ENCODE measurements at regions not wholly inside any gene's neighbourhood (a gene's known extent, or its start where the extent isn't known, plus 50 kb on each side); places are given as distances from the start of the nearest gene placed in this dataset.
"Not testable (repeated sequence)": the region's sequence is repeated elsewhere in the genome, so short reads cannot be mapped to it uniquely, and the experiment has no call there.

DNA sequence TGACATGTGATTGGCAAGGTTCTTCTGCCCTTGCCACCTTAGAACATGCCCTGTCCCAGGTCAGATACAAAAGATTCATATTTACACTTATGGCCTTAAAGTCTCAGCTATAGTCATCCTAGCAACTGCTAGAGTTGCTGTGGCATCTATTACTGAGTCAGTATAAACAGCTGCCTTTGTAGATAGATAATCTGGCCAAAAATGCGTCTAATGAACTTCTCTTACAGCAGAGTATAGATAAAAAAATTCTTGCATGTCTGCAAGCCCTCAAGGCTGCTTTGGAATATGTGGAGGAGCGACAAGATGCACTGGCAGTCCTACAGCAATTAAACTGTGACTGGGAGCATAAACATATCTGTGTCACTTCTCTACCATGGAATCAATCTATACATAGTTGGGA is 1209.7 kb upstream of the PABPC4L start:
- no peak for DNase-seq (ENCODE audit: low read depth in 1 of 2, low spot score in 1 of 2)
- in situ Hi-C loops (cut with HindIII; ENCODE audit: low pct_unique_long_range_greater_than_20kb, low sequenced_read_pairs): no loop called here
- TF ChIP-seq JUND (IDR thresholded peaks at IDR 0.05; ENCODE audit: low read depth): no peak

DNA sequence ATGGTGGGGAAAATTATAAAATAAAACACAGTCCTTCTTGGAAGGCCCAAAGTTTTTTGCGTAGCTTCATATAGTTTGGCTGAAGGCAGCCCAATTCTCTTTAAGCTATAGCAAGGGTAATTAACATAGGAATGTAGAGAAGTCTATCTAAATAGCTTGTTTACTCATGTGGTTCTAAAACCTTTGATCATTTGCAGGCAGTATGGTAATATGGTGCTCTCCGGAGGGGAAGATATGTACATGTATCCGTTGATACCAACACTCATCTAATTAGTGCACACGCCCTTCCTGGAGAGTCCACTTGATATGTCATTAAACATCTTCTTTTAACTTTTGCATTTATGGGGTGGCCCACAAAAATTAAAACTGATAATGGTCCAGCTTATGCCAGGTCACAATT is 1207.7 kb upstream of the PABPC4L start:
- DNase-seq (ENCODE audit: low read depth in 1 of 2, low spot score in 1 of 2); in situ Hi-C loops (cut with HindIII; ENCODE audit: low pct_unique_long_range_greater_than_20kb, low sequenced_read_pairs): not testable (repeated sequence)

DNA sequence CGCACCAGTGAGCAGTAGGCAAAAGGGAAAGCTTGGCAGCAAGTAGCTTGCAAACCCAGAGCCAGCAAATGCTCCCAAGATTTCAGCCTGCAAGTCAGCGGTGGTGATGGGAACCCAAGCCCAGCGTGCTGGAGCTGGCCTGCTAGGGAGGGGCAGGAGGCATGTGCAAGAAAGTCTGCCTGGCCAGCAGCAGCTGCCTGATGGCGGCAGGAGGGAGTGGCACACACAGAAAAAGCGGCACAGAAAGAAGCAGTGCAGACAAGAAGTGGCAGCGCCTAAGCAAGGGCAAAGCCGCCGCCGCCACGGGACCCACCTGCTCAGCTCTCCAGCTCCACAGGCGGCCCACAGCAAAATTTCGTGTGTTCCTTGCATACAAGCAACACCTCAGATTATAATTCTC is 1206.5 kb upstream of the PABPC4L start:
- DNase-seq (ENCODE audit: low read depth in 1 of 2, low spot score in 1 of 2): no peak
- no peak for TF ChIP-seq JUND (IDR thresholded peaks at IDR 0.05; ENCODE audit: low read depth)
- in situ Hi-C loops (cut with HindIII; ENCODE audit: low pct_unique_long_range_greater_than_20kb, low sequenced_read_pairs): no loop called here

DNA sequence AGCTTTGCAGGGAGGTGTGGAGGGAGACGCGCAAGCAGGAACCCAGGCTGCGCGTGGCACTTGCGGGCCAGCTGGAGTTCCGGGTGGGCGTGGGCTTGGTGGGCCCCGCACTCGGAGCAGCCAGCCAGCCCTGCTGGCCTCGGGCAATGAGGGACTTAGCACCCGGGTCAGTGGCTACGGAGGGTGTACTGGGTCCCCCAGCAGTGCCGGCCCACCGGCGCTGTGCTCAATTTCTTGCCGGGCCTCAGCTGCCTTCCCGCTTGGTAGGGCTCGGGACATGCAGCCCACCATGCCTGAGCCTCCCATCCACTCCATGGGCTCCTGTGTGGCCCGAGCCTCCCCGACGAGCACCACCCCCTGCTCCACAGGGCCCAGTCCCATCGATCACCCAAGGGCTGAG is 1205.0 kb upstream of the PABPC4L start:
- in situ Hi-C loops (cut with HindIII; ENCODE audit: low pct_unique_long_range_greater_than_20kb, low sequenced_read_pairs); DNase-seq (ENCODE audit: low read depth in 1 of 2, low spot score in 1 of 2): not testable (repeated sequence)

DNA sequence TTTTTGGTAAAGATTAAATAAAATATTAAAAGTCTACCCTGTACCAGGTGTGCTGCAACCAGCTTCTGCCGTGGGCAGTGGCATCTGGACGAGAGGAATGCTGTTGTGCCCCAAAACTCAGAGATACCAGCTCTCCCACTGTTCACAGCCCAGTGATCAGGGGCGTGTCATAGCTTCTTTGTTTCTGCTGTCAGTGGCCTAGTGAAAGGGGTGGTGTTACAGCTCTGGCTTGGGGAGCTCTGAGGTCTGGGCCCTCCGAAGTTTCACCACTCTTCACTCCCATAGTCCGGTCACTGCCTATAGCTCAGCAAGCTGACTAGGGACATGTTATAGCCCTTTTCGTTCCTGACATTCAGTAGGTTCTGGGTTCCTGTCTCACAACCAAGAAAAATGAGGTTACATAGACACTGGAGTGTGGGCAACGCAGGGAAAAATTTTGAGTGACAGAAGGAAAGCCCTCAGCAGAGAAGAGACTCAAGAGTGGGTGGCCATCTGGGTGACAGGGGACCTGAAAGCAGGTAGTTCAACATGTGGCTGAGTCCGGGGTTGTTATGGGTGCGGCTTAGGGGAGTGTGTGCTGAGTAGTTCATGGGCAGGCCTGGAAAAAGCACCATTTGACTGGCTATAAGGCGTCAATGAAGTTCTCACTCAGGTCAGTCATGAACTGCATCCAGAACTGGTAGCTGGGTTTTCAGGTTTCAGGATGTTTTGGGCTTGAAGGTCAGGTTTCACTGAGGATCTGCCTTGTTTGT is 1184.4 kb upstream of the PABPC4L start:
- TF ChIP-seq JUND (IDR thresholded peaks at IDR 0.05; ENCODE audit: low read depth): no peak
- DNase-seq (ENCODE audit: low read depth in 1 of 2, low spot score in 1 of 2): no peak
- in situ Hi-C loops (cut with HindIII; ENCODE audit: low pct_unique_long_range_greater_than_20kb, low sequenced_read_pairs): no loop called here

DNA sequence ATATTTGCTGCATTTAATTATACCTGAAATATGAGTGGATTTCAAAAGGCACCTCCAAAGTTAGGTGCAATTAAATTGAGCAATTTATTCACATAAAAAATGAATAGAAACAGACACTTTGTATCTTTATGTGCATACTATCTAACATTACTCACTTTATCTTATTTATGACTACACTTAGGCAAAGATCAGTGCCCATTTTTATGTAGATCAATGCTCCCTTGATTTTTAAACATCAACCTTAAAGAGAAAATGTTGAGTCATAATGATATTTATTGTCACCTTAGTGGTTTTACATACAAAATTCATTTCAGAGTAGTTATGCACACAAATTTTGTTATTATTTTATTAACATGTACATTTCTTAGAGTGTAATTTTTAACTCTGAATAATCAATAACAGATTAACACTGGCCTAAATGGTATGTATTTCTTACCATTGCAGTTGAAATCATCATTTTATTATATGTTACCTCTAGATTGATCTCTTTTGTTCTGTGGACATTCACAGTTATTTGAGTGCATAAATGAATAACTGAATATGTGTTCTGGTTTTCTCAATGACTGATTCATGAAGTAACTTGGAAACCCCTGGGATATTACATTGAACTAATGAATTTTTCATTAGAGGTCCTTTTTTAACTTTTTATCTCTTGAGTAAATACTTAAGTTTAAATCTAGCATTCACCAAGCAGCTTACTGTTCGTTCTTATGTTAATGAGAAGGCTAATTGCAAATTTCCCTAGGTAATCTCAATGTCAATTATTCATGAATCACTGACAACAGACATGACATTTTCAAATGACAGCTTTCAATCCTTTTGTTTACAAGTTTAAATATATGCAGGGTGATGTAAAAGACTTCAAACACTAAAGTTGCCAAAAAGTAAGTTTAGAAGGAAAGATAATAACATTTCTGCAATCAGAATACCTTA is 1182.0 kb upstream of the PABPC4L start:
- no peak for DNase-seq (ENCODE audit: low read depth in 1 of 2, low spot score in 1 of 2)
- in situ Hi-C loops (cut with HindIII; ENCODE audit: low pct_unique_long_range_greater_than_20kb, low sequenced_read_pairs): no loop called here

DNA sequence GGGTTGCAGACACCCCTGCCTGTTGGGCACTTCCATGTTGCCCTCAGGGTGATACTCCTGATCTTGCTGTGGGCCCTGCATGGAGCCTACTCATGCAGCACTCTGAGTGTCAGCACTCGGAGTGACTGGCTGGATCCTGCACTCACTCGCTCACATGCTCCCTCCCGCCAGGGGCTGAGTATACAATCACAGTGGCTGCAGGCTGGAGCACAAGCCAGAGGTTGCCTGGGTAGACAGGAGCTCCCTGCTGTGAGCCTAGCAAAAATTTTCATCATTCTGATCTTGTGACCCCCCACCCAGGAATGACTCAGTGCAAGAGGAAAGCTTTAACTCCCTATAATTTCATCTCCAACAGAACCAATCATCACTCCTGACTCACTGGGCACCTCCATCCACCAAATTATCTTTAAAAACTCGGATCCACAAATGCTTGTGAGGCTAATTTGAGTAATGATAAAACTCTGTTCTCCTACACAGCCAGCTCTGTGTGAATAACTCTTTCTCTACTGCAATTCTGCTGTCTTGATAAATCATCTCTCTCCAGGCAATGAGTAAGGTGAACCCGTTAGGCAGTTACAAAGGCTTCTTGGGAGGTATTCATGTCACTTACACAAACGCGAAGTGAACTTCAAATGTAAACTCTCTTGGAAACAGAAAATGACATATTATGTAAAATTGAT is 1180.8 kb upstream of the PABPC4L start:
- in situ Hi-C loops (cut with HindIII; ENCODE audit: low pct_unique_long_range_greater_than_20kb, low sequenced_read_pairs): no loop called here
- TF ChIP-seq JUND (IDR thresholded peaks at IDR 0.05; ENCODE audit: low read depth): no peak
- DNase-seq (ENCODE audit: low read depth in 1 of 2, low spot score in 1 of 2): no peak

More for the DNA sequence above, 1182.0 kb upstream of the PABPC4L start:
- no peak for TF ChIP-seq JUND (IDR thresholded peaks at IDR 0.05; ENCODE audit: low read depth)

DNA sequence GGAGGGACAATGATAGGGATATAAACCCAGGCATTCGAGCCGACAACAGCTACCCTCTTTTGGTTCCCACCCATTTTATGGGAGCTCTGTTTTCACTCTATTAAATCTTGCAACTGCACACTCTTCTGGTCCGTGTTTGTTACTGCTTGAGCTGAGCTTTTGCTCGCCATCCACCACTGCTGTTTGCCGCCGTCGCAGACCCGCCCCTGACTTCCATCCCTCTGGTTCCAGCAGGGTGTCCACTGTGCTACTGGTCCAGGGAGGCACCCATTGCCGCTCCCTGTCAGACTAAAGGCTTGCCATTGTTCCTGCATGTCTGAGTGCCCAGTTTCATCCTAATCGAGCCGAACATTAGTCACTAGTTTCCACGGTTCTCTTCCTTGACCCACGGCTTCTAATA is 1170.5 kb upstream of the PABPC4L start:
- in situ Hi-C loops (cut with HindIII; ENCODE audit: low pct_unique_long_range_greater_than_20kb, low sequenced_read_pairs): no loop called here
- DNase-seq (ENCODE audit: low read depth in 1 of 2, low spot score in 1 of 2): no peak
- no peak for TF ChIP-seq JUND (IDR thresholded peaks at IDR 0.05; ENCODE audit: low read depth)

DNA sequence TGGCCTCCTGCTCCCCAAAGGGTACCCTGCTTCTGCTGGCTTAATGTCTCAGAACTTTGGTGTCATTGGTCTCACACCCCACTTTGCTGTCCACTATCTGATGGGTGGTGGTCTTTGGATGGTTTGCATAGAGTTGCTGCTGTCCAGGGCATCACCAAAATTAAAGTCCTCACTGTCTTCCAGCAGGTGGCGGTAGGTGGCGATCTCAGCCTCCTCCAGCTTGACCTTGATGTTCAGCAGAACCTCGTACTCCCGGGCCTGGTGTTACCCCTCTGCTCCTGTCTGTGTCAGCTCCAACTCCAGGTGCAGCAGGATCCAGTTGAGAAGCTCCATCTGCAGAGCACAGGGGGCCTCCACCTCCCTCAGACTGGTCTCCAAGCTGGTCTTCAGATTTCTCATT is 1169.5 kb upstream of the PABPC4L start:
- TF ChIP-seq JUND (IDR thresholded peaks at IDR 0.05; ENCODE audit: low read depth): no peak
- in situ Hi-C loops (cut with HindIII; ENCODE audit: low pct_unique_long_range_greater_than_20kb, low sequenced_read_pairs): no loop called here
- DNase-seq (ENCODE audit: low read depth in 1 of 2, low spot score in 1 of 2): no peak

DNA sequence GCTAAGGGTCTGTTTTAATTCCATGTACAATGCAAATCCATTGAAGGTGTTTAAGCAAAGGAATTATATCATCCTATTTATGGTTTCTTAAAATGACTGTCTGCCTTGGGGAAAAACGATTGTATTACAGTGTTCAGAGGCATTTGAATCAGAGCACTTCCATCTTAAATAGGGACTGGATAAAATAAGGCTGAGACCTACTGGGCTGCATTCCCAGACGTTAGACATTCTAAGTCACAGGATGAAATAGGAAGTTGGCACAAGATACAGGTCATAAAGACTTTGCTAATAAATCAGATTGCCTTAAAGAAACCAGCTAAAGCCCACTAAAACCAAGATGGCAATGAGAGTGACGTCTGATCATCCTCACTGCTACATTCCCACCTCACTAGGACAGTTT is 1167.2 kb upstream of the PABPC4L start:
- in situ Hi-C loops (cut with HindIII; ENCODE audit: low pct_unique_long_range_greater_than_20kb, low sequenced_read_pairs): no loop called here
- no peak for DNase-seq (ENCODE audit: low read depth in 1 of 2, low spot score in 1 of 2)
- TF ChIP-seq JUND (IDR thresholded peaks at IDR 0.05; ENCODE audit: low read depth): no peak

DNA sequence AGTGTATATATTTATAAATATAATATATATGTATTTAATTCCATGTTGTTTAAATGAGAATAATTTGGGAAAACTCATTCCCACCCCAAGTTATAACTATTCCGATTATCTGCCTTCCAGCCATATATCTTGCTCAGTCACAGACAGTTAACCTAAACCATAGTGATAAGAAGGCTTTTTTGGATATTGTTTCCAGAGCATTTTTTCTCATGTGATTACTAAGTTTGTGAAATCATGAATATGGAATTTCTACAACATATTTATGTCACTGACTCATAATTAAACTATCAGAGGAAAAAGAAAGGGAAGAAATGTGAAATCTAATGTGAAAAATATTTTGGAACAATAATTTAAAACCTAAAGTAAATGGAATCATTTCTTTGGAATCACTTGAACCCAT is 1163.5 kb upstream of the PABPC4L start:
- in situ Hi-C loops (cut with HindIII; ENCODE audit: low pct_unique_long_range_greater_than_20kb, low sequenced_read_pairs): no loop called here
- TF ChIP-seq JUND (IDR thresholded peaks at IDR 0.05; ENCODE audit: low read depth): no peak
- no peak for DNase-seq (ENCODE audit: low read depth in 1 of 2, low spot score in 1 of 2)

DNA sequence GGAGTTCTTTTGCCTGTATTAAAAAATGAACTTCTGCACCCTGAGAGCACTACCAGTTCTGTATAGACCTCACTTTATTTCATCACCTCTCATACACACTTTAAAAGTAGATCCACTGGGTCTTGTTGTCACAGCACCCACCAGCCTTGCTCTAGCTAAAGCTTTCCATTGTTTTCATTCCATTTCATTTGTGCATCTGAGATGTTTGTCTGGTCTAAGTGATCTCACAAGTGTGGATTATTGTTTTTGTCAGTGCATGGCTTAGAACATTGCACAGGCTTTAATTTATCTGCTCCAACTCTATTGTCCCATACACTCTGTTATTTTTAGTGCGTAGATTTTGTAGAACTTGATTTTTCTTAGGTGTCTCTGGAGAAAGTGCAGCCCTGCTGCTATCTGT is 1157.5 kb upstream of the PABPC4L start:
- TF ChIP-seq JUND (IDR thresholded peaks at IDR 0.05; ENCODE audit: low read depth): no peak
- no peak for DNase-seq (ENCODE audit: low read depth in 1 of 2, low spot score in 1 of 2)

DNA sequence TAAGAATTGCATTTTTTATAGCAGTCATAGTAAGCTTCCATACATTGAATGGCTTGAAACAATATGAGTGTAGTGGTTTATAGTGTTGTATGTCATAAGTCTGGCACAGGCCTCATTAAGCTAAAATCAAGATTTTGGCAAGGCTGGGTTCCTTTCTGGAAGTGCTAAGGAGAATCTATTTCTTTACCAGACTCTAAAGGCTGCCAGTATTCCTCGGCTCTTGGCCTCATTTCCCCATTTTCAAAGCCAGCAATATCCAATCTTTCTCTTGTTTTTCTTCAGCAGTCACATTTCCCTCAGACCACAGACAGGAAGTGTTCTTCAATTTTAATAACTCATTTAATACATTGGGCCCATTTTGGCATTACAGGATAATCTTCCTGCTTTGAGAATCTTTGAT is 1155.5 kb upstream of the PABPC4L start:
- no peak for TF ChIP-seq JUND (IDR thresholded peaks at IDR 0.05; ENCODE audit: low read depth)
- no peak for DNase-seq (ENCODE audit: low read depth in 1 of 2, low spot score in 1 of 2)
- in situ Hi-C loops (cut with HindIII; ENCODE audit: low pct_unique_long_range_greater_than_20kb, low sequenced_read_pairs): no loop called here

More for the DNA sequence above, 1157.5 kb upstream of the PABPC4L start:
- in situ Hi-C loops (cut with HindIII; ENCODE audit: low pct_unique_long_range_greater_than_20kb, low sequenced_read_pairs): no loop called here

All from T47D (cell line).